ENCODE measurements at regions not wholly inside any gene's neighbourhood (a gene's known extent, or its start where the extent isn't known, plus 50 kb on each side); places are given as distances from the start of the nearest gene placed in this dataset.

GRCh38 chr11:26847459-26847858 lies 125.6 kb upstream of the SLC5A12 start:
- Histone ChIP-seq H3K79me2 (ENCODE audit: low read length) (no peaks in the 10 kb centered on the region), H3K9ac (ENCODE audit: low read length) (no peak overlapping the region), H3K27me3 (ENCODE audit: low read depth, low read length) (no peaks in the 10 kb centered on the region), H2AFZ (ENCODE audit: low read depth, low read length) (no peak overlapping the region), H3K4me2 (ENCODE audit: low read length) (no peak overlapping the region), H3K27ac (ENCODE audit: low read length) (no peak overlapping the region), H3K36me3 (replicated peaks; ENCODE audit: low read depth, low read length) (no peaks in the 10 kb centered on the region), H4K20me1 (ENCODE audit: insufficient read depth, low read length) (no peaks in the 10 kb centered on the region), H3K4me3 (ENCODE audit: low read length) (no peak overlapping the region), H3K4me1 (ENCODE audit: low read length) (peaks cover 9% of the 10 kb centered on the region), H3K9me3 (ENCODE audit: insufficient read depth, low read length) (no peaks in the 10 kb centered on the region)
- TF ChIP-seq EZH2phosphoT487 (IDR thresholded peaks at IDR 0.05; ENCODE audit: low read depth) = no peak
- TF ChIP-seq, protein P1, sequence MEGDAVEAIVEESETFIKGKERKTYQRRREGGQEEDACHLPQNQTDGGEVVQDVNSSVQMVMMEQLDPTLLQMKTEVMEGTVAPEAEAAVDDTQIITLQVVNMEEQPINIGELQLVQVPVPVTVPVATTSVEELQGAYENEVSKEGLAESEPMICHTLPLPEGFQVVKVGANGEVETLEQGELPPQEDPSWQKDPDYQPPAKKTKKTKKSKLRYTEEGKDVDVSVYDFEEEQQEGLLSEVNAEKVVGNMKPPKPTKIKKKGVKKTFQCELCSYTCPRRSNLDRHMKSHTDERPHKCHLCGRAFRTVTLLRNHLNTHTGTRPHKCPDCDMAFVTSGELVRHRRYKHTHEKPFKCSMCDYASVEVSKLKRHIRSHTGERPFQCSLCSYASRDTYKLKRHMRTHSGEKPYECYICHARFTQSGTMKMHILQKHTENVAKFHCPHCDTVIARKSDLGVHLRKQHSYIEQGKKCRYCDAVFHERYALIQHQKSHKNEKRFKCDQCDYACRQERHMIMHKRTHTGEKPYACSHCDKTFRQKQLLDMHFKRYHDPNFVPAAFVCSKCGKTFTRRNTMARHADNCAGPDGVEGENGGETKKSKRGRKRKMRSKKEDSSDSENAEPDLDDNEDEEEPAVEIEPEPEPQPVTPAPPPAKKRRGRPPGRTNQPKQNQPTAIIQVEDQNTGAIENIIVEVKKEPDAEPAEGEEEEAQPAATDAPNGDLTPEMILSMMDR (IDR thresholded peaks at IDR 0.05; ENCODE audit: low read depth, low read length) = no peak

DNA sequence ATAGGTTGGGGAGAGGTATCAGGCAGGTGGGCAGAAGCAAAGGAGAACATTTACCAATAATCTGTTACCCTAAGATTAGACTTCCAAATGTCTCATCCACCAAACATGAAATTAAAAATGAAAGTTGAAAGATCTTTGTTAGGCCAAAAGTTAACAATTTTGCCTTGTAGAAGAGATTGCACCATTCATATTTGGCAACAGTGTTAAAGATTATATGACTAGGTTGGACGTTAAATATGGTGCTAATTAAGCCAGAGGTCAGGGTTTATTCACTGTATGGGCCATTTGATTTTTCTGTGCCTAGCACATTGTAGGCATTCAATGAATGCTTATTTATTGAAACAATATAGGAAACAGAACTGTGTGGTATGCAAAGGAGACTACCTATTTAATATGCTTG lies 126.1 kb upstream of the SLC5A12 start:
- H4K20me1 ChIP-seq (ENCODE audit: insufficient read depth, low read length) = no peaks in the 10 kb centered on the region
- H3K79me2 ChIP-seq (ENCODE audit: low read length) = no peaks in the 10 kb centered on the region
- H3K9ac ChIP-seq (ENCODE audit: low read length) = no peak overlapping the region
- no peaks in the 10 kb centered on the region for H3K36me3 ChIP-seq (replicated peaks; ENCODE audit: low read depth, low read length)
- H3K4me1 ChIP-seq (ENCODE audit: low read length) = peaks cover 9% of the 10 kb centered on the region
- TF ChIP-seq EZH2phosphoT487 (IDR thresholded peaks at IDR 0.05; ENCODE audit: low read depth) = no peak
- TF ChIP-seq, protein P1 (IDR thresholded peaks at IDR 0.05; ENCODE audit: low read depth, low read length) = no peak
- no peaks in the 10 kb centered on the region for H3K9me3 ChIP-seq (ENCODE audit: insufficient read depth, low read length)
- H3K4me3 ChIP-seq (ENCODE audit: low read length) = no peak overlapping the region
- H2AFZ ChIP-seq (ENCODE audit: low read depth, low read length) = no peak overlapping the region
- H3K27ac ChIP-seq (ENCODE audit: low read length) = no peak overlapping the region
- no peak overlapping the region for H3K4me2 ChIP-seq (ENCODE audit: low read length)
- H3K27me3 ChIP-seq (ENCODE audit: low read depth, low read length) = no peaks in the 10 kb centered on the region

DNA sequence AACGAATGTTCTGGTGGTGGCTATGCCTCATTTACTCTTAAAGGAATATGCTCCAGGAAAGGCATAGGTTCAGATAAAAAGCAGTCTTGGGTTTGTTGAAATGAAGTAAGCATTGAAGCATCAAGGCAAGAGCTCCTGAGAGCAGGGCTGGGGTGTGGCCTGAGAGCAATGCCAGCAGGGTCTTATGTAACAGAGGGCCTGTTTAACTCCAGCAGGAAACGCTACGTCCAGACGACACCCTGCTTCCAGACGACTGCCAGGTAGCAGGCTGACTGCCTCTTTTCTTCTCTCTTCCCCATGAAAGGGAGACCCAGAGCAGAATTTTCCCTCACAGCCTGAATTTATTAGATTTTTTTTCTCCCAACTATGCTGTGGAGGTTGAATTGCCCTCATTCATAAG lies 127.2 kb upstream of the SLC5A12 start:
- Histone ChIP-seq H3K36me3 (replicated peaks; ENCODE audit: low read depth, low read length) (no peaks in the 10 kb centered on the region), H3K9ac (ENCODE audit: low read length) (no peak overlapping the region), H3K27ac (ENCODE audit: low read length) (no peak overlapping the region), H3K9me3 (ENCODE audit: insufficient read depth, low read length) (no peaks in the 10 kb centered on the region), H4K20me1 (ENCODE audit: insufficient read depth, low read length) (no peaks in the 10 kb centered on the region), H3K4me3 (ENCODE audit: low read length) (no peak overlapping the region), H3K4me1 (ENCODE audit: low read length) (peaks cover 9% of the 10 kb centered on the region), H3K27me3 (ENCODE audit: low read depth, low read length) (no peaks in the 10 kb centered on the region), H3K79me2 (ENCODE audit: low read length) (no peaks in the 10 kb centered on the region), H3K4me2 (ENCODE audit: low read length) (no peak overlapping the region), H2AFZ (ENCODE audit: low read depth, low read length) (no peak overlapping the region)
- no peak for TF ChIP-seq EZH2phosphoT487 (IDR thresholded peaks at IDR 0.05; ENCODE audit: low read depth)
- TF ChIP-seq, protein P1 (IDR thresholded peaks at IDR 0.05; ENCODE audit: low read depth, low read length) = no peak

DNA sequence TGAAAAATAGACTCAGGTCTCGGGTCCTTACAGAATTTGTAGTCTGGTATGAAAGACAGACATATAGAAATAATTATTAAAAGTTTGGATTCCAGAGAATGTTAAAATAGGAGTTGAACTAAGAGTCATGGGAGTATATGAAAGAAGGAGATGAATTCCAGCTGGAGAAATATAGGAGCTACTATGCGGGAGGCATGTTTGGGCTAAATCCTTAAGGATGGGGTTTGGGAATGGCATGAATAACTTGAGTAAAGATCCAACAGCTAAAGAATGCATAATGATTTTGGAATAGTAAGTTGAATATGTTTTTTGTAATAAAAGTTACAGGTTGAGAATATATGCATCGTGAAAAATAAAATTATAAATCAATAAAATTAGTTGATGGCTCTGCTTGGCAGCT lies 129.4 kb upstream of the SLC5A12 start:
- no peaks in the 10 kb centered on the region for H3K27me3 ChIP-seq (ENCODE audit: low read depth, low read length)
- H2AFZ ChIP-seq (ENCODE audit: low read depth, low read length) = no peak overlapping the region
- H3K4me1 ChIP-seq (ENCODE audit: low read length) = peaks cover 9% of the 10 kb centered on the region
- H3K4me3 ChIP-seq (ENCODE audit: low read length) = no peak overlapping the region
- H3K9me3 ChIP-seq (ENCODE audit: insufficient read depth, low read length) = no peaks in the 10 kb centered on the region
- TF ChIP-seq, protein P1 (IDR thresholded peaks at IDR 0.05; ENCODE audit: low read depth, low read length) = no peak
- TF ChIP-seq EZH2phosphoT487 (IDR thresholded peaks at IDR 0.05; ENCODE audit: low read depth) = no peak
- no peaks in the 10 kb centered on the region for H3K79me2 ChIP-seq (ENCODE audit: low read length)
- H3K9ac ChIP-seq (ENCODE audit: low read length) = no peak overlapping the region
- no peak overlapping the region for H3K27ac ChIP-seq (ENCODE audit: low read length)
- no peaks in the 10 kb centered on the region for H3K36me3 ChIP-seq (replicated peaks; ENCODE audit: low read depth, low read length)
- H4K20me1 ChIP-seq (ENCODE audit: insufficient read depth, low read length) = no peaks in the 10 kb centered on the region
- no peak overlapping the region for H3K4me2 ChIP-seq (ENCODE audit: low read length)
